NCI-H748 treated with DMSO at 0.1 percent for 48 hours (cell line): ENCODE measurements at regions not wholly inside any gene's neighbourhood (a gene's known extent, or its start where the extent isn't known, plus 50 kb on each side); places are given as distances from the start of the nearest gene placed in this dataset.

Source experiments
- DNase-seq: peaks from one replicate; lab custom pipeline; 2025; lab: John Stamatoyannopoulos, UW

DNA sequence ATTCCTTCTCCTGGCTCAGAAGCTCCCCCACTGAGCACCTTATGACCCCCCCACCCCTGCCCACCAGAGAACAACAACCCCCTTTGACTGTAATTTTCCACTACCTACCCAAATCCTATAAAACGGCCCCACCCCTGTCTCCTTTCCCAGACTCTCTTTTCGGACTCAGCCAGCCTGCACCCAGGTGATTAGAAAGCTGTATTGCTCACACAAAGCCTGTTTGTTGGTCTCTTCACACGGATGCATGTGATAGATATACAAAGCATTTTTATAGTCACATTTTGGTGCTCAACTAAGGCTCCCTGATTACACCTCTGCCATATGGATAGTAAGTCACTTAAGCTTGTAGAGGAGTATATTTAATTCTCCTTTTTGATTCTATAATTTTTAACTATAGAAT lies 985.8 kb downstream of the REEP3 start:
- no peak for DNase-seq

DNA sequence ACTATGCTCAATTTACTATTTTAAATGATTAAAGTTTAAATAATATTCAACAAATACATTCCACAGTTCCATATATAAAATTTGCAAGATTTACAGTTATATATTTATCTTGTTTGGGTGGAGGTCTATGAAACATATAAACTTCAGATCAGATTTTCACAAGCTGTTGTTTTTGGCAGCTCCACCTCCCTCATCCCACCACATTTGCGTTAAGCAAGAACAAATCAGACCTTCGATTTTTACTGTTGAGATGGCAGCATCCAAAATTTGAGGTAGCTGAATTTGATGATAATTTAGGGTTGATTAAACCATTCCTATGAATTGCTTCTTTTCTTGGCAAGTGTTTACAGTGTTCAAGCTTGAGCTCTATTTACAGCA lies 986.4 kb downstream of the REEP3 start:
- no peak for DNase-seq

DNA sequence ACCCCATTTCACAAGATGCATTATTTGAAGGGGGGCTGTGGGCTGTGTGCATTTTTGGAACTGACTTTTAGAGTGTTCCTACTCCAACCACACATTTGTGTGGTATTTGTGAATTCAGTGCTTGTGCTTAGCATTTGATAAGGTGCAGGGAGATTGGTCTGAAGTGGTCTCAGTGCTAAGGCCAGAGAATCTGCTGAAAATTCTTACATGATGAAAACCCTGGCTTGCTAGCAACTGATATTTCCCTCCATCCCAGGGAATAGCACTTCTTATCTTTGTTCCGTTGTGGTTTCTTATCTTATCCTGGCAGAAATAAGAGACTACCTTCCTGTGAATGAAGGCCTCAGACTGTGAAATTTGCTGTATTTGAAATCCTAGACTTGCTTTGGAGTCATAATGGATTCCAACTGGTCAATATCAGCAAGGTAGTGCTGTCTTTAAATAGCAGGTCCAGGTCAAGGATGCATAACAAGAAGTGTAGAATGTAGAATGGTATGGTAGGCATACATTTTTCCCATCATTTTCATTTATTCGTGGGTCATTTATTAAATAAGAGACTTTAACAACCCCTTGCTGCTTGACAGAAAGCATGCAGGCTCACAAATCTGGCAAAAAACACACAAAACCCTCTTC lies 986.9 kb downstream of the REEP3 start:
- no peak for DNase-seq

DNA sequence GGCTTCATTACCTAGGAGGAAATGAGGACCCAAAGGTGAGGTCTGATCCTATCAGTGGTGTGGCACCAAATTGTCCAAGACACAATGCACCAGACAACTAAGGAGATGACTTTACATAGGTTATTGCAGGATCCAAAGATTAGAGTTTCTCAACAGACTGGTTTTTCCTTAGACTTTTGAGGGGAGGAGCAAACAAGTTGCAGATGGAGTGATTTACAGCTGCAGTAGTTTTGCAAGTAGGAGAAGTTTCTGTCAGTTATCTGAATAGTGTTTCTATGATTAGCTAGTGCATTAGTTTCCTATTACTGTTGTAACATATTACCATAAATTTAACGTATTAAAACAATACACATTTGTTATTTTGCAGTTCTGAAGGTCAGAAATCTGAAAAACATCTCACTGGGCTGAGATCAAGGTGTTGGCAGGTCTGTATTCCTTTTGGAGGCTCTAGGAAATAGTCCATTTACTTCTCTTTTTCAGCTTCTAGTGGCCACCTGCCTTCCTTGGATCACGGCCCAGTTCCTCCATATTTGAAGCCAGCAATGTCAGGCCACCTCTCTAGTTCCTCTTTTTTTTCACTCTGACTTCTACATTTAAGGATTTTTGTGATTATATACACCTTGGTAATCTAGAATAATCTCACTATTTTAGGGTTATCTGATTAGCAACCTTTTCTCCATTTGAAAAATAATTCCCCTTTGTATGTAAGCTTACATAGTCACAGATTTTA lies 994.9 kb downstream of the REEP3 start:
- no peak for DNase-seq

DNA sequence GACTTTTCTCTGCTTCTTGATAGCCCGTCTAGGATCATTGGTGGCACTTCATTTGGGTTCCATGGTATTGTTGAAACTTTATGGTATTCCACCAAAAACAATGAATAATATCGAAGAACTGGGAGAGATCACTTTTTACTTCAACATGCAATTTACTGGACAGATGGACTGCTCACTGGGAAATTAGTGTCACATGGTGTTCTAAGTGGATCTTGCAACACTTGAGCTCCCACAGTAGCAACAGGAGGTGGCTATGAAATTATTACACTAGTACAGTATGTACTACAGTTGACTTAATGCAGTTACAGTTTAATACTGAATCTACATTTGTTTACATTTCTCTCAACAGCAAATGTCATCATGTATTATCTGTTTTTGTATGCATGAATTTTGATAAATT lies 997.3 kb downstream of the REEP3 start:
- no peak for DNase-seq

DNA sequence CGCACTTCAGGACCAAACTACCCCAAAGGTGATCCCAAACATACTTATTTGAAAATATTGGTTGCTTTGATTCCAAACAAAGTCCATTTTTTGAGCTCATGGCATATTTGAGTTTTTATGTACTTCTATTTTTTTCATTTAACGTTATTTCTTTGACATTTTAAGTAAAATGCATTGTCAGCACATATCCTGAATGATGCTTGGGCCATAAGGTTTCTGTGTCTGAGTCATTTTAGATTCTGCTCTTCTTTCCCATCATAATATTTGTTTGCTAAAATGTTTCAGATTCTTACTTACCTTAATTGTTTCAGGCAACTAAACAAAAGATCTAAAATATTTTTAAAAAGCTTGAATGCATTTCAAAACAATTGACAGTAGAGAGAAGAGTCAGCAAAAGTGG lies 998.2 kb downstream of the REEP3 start:
- DNase-seq: no peak

DNA sequence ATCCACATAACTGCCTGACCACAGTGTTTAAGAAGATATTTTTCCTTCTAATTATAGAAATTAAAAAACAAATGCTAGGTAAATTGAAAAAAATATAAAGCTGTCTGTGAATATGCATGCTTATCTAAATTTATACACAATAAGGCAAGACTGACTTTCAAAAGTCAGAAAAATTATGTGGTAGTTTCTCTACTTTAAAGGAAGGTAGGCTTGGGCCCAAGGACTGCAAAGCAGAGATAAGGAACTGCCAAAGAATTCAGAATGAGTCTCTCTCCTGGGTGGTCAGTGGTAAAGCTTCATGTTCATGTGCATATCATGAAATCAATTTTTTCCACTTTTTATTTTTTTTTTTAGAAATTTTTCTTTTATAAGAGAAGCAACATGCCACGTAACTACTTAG lies 998.6 kb downstream of the REEP3 start:
- no peak for DNase-seq

DNA sequence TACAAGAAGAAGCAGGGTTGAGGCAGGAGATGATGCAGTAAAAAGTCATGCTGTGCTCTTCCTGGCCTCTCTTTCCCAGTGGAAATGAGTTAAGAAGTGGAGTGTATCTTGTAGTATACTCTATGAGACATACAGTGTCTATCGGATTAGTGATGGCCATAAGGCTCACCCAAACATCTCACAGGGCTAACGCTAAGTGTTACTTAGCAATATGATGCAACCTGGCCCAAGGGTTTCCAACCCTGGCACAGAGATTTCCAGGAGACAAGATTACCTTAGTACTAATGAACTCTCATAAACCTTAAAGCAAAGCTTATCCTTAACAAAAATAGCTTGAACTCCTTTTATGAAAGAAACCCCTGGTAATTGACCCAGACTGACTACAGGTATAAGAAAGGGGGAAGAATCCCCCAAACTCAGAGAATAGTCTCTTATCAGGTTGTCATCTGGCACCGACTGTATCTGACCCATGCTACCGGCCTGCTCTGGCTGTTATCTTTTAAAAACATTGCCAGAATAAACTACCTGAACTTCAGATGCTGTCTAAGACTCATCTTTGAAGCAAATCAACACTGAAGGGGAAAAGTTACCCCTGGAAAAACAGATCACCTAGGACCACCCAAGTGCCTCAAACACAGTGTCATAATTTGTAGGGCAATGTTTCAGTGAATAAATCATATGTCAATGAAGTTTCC lies 1002.0 kb downstream of the REEP3 start:
- DNase-seq: no peak

DNA sequence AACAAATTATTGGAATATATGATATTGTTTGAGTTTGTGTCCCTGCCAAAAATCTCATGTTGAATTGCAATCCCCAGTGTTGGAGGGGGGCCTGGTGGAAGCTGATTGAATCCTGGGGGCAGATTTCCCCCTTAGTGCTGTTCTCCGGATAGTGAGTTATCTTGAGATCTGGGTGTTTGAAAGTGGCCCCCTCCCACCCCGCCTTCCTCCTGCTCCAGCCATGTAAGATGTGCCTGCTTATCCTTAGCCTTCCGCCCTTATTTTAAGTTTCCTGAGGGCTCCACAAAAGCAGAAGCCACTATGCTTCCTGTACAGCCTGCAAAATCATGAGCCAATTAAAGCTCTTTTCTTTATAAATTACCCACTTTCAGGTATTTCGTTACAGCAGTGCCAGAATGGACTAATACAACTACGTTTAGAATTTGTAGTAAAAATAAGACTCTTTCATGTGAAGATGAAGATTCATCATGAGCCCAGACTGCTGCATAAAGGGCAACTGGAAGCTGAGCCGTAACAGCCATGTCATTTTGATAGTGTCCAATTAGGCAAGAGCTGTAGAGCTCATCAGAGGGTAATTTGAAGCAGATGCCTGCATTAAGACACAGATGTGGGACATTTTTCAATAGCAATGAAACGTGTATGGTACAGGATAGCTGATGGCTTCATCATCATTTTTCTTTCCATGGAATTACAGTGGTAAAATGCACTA lies 1007.2 kb downstream of the REEP3 start:
- DNase-seq: no peak

DNA sequence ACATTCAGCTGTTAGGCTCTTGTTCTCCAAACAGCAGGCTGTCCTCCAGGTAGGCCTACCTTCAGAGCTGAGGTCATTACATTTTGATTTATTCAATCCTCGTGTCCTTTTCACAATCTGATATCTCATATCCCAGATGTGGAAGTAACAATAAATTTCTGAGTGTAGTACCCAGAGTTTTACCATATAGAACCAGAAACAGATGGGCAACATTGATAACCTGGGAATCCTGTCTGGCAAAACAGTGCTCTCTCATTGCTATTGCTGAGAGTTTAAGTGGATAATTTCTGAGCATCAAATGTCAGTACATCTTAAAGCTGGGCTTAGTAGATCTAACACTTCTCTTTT lies 1007.8 kb downstream of the REEP3 start:
- DNase-seq: no peak

DNA sequence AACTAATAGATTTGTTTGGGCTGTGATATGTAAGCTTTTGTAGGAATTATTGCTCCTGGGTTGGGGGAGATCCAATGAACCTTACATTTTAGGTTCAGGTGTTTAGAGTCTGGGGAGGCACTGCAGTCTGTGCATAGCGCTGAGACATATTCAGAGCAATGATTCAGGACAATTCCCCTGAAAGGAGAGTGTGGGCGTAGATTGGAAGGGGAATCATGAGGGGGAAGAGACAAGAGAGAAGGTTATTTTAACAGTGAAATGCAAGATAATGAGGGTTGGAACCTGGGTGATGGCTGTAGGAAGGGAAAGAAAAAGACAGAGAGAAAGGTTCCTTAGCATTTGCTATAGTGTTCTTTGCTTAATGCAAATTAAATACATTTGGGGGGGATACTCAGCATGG lies 1013.4 kb downstream of the REEP3 start:
- no peak for DNase-seq

DNA sequence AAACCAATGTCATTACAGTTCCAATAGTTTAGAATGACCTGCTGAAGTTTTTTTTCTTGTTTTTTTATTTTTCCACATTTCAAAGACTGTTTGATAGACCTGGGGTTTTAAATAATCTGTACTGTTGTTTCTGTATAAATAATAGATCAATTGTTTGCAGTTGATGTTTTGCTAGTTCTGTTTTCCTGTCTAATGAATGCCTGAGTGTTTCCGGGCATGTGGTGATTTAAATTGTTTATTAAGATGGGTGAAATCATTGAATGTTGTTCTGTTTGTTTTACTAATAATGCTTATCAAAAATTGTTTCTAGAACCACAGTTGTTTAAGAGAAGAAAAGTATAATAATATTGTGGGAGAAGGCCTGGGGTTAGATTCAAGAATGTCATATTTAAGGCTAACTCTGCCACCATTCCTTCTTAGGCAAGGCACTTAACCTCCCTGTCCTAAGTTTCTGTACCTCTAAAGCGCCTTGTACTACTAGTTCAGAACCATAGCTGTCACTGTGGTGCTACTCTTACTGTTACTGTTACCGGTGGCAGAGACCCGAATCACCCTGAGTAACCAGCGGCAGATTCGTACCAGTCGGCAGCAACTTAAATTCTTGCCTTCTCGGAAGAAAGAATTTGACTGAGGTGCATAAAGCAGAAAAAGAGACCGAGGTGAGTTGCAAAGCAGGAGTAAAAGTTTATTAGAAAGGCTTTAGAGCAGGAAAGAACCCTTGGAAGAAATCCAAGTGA lies 1014.1 kb downstream of the REEP3 start:
- DNase-seq: no peak

DNA sequence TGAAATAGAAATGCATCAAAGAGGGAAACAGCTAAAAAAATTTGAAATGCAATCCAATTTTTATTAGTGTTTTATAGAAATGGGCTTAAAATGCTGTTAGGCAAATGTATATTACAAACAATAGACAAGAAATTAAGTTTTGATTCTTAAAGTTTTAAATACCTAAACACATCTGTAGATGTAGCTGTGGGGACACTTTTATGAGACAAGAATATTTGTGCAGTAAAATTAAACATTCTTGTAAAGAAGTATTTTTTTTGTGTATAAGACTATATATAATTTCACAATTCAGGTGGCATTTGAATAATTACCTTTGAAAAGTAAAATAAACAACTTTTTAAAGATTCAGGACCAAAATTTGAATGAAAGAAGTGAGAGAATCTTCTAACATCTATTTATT lies 1015.9 kb downstream of the REEP3 start:
- DNase-seq: no peak

DNA sequence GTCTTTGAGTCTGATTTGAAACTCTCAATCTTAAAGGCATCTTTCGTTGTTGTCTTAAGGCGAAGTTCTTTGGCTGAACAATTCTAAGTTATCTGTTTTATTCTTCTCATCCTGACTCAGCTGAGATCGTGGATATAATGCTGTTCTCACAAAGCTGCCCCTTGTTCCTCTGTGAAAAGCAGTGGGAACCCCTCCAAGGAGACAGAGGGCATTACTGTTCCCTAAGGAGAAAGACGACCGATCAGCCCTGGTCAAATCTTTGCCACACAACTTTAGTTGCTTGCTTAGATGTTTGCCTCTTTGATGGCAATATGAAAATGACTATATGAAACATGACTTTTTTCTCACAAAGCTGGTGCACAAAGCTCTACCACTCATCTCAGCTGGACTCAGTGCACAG lies 1016.7 kb downstream of the REEP3 start:
- no peak for DNase-seq

DNA sequence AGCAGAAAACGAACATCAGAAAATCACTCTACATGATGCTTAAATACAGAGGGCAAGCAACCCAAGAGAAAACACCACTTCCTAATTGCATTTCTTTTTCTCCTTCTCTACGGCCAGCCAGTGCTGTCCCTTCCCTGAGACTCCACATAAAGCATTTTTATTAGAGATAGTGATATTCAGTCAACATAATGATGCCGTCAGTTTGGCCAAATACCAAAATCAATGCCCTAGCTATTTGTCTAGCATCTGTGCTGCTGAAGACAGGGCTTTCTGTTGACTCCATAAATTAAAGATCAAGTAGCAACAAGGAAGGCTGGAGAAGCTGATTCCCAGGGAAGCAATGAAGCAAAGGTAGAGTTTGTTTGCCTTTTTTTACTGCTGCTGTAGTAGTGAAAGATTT lies 1024.9 kb downstream of the REEP3 start:
- DNase-seq: no peak

DNA sequence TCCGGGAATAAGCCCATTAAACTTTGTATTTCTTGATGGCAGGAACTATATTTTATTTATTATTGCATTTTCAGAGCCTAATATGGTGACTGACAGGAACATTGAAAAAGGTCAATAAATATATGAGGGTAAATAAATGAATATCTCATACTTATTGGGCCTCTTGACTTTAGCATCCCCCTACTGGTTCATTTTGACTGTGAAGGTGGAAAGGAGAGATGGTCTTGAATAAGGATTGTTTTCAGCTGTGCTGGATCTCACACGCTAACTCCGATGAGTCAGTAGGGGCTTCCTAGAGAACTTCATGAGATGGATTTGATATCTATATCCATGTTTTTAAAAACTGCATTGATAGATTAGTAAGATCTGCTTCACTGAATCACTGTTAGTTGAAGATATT lies 1026.0 kb downstream of the REEP3 start:
- no peak for DNase-seq

DNA sequence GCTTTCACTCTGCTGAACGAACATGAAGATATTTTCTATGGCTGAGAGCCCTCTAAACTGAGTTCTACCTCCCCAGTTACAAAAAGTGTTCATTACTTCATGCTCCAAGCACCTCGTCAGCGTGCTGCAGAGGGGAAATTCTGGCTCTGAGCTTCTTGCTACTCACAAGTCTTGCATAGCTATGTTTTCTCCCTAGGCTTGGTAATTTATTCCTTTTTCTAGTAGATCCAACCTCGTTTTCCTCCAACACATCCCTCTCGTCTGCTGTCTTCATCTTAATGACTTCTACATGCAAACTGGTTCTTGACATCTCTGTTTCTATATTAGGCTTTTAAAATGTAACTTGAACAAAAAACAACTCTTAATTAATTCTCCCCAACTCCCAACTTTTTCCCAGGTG lies 1034.5 kb downstream of the REEP3 start:
- no peak for DNase-seq

DNA sequence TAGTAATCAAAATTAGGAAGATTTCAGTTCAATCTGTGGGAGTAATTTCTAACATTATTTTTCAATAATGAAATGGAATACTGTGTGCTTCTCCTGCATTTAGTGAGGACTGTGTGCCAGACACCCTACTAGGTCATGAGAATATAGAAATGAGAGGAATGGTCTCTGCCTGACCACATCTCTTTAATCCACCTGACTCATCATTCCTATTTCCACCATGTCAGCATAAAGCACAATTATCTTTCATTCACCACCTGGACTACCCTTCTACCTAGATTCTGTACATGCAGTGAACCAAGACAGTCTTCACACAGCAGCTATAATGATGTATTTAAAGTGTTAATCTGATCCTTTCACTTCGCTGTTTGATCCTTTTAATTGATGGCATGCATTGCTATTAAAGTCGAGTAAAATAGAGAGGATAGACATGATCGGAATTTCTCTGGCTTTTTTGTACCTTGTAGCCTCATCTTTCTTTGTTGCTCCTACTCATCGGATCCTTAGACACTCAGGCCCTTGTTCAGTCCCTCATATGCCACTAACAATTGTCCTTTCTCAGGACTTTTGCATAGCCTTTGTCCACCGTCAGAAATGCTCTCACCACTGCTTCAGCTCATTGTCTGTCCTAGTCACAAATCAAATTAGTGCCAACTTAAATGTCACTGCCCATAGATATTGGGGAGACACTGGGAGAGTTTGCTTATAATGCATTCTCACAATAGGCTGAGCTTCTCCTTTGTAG lies 1037.1 kb downstream of the REEP3 start:
- DNase-seq: no peak

DNA sequence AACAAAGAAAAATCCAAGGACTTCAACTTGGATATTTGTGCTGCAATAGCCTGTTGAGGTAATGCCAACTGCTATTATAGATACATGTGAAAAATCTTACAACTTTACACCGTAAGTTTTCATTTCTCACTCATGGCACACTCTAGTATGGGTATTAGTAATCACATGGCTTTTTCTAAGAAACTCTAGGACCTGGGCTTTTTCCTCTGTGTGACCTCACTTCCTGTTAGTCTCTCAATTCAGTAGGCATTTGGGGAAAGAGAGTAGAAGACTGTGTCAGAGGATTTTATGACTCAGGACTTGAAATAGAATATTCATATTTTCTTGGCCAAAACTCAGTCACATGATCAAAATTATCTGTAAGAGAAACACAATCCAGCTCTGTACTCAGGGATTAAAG lies 1049.9 kb downstream of the REEP3 start:
- DNase-seq: no peak

DNA sequence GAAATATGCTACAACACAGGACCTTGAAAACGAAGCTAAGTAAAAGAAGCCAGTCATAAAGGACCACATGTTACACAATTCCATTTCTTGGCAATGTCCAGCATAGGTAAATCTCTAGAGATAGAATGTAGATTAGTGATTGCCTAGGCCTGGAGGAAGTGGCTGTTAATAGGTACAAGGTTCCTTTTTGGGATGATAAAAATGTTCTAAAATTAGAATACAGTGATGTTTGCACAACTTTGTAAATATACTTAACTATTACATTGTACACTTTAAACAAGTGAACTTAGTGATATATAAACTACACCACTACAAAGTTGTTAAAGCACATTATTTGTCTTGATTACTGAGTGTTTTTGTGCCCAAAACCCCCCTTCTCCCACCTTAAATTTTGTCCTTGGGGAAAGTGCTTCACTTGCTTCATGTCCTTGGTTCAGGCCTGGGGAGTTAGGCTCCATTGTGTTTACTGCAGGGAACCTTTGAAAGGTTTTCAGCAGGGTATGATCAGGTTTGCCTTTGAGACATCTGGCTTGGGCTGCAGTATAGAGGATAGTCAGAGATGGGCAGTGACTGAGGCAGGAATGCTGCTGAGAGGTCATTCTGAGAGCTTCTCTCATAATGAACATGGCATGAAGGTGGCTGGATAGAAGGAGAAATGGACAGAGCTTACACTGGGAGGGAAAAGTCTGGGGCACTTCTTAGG lies 1052.6 kb downstream of the REEP3 start:
- DNase-seq: no peak

DNA sequence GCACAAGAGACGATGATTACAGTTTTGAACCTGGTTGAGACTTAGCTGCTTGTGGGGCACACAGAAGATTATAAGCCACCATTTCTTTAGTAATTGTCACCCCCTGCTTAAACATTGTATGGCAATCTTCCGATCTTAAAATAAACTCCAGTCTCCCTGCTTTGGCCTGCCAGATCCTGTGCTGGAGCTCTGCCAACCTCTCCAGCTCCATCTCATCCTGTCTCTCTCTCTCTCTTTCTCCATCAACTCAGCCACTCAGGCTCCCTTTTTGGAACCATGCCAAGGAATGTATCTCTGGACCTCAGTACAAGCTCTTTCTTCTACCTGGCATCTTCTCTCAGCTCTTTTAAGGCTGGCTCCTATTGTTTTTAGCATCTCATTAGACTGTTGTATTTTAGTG lies 1053.2 kb downstream of the REEP3 start:
- DNase-seq: no peak
